ENCODE measurements at regions not wholly inside any gene's neighbourhood (a gene's known extent, or its start where the extent isn't known, plus 50 kb on each side); places are given as distances from the start of the nearest gene placed in this dataset.

- H3K36me3 ChIP-seq (ENCODE audit: control insufficient read depth in 2 of 2, extremely low read depth in 1 of 2, insufficient read depth in 2 of 2, low read length in 2 of 2): no peaks in the 10 kb centered on the region
- FAIRE-seq: no peak
Observed at GRCh38 chr2:211138551-211138950, 582.2 kb downstream of the CPS1 start.

GRCh38 chr2:211141646-211142045, 585.2 kb downstream of the CPS1 start:
- no peak for DNase-seq (ENCODE audit: low read depth, low spot score)
- Histone ChIP-seq H3K27me3 (ENCODE audit: control insufficient read depth, extremely low read depth, insufficient read depth, low read length) (no peaks in the 10 kb centered on the region), H3K27ac (ENCODE audit: control insufficient read depth, insufficient read depth, low read length) (no peak overlapping the region), H3K9me1 (ENCODE audit: control insufficient read depth, extremely low read depth, insufficient read depth, low read length) (no peaks in the 10 kb centered on the region), H3K9ac (ENCODE audit: control insufficient read depth, extremely low read depth, insufficient read depth, low read length) (no peak overlapping the region), H3K79me2 (ENCODE audit: control insufficient read depth, insufficient read depth, low read length) (no peaks in the 10 kb centered on the region), H3K4me2 (ENCODE audit: control insufficient read depth, extremely low read depth, insufficient read depth, low read depth, low read length) (no peak overlapping the region), H4K20me1 (ENCODE audit: control insufficient read depth, extremely low read depth, insufficient read depth, low read length) (no peaks in the 10 kb centered on the region), H3K4me3 (ENCODE audit: control insufficient read depth in 2 of 3, extremely low read depth in 1 of 3, insufficient read depth in 2 of 3, low read depth in 1 of 3, low read length in 3 of 3) (no peak overlapping the region), H3K36me3 (ENCODE audit: control insufficient read depth in 2 of 2, extremely low read depth in 1 of 2, insufficient read depth in 2 of 2, low read length in 2 of 2) (no peaks in the 10 kb centered on the region), H2AFZ (ENCODE audit: control insufficient read depth, low read length) (no peak overlapping the region), H3K4me1 (ENCODE audit: control insufficient read depth, extremely low read depth, insufficient read depth, low read length) (no peaks in the 10 kb centered on the region), H3K9me3 (ENCODE audit: control insufficient read depth, low read depth, low read length) (no peaks in the 10 kb centered on the region)
- dilution Hi-C loops (cut with MboI; ENCODE audit: extremely low pct_ligation_motif_present, low sequenced_read_pairs): no loop called here
- FAIRE-seq: no peak
- TF ChIP-seq, protein P1, sequence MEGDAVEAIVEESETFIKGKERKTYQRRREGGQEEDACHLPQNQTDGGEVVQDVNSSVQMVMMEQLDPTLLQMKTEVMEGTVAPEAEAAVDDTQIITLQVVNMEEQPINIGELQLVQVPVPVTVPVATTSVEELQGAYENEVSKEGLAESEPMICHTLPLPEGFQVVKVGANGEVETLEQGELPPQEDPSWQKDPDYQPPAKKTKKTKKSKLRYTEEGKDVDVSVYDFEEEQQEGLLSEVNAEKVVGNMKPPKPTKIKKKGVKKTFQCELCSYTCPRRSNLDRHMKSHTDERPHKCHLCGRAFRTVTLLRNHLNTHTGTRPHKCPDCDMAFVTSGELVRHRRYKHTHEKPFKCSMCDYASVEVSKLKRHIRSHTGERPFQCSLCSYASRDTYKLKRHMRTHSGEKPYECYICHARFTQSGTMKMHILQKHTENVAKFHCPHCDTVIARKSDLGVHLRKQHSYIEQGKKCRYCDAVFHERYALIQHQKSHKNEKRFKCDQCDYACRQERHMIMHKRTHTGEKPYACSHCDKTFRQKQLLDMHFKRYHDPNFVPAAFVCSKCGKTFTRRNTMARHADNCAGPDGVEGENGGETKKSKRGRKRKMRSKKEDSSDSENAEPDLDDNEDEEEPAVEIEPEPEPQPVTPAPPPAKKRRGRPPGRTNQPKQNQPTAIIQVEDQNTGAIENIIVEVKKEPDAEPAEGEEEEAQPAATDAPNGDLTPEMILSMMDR (optimal IDR thresholded peaks at IDR 0.05 in 1 of 3, IDR thresholded peaks at IDR 0.05 in 1 of 3, conservative IDR thresholded peaks at IDR 0.05 in 1 of 3; ENCODE audit: extremely low read depth in 1 of 3, insufficient read depth in 2 of 3, low read length in 3 of 3): no peak
- no peak for TF ChIP-seq EZH2 (IDR thresholded peaks at IDR 0.05; ENCODE audit: low read length)

More at GRCh38 chr2:211138551-211138950, 582.2 kb downstream of the CPS1 start:
- no peaks in the 10 kb centered on the region for H3K9me3 ChIP-seq (ENCODE audit: control insufficient read depth, low read depth, low read length)
- dilution Hi-C loops (cut with MboI; ENCODE audit: extremely low pct_ligation_motif_present, low sequenced_read_pairs): no loop called here
- no peak overlapping the region for H2AFZ ChIP-seq (ENCODE audit: control insufficient read depth, low read length)
- no peak overlapping the region for H3K27ac ChIP-seq (ENCODE audit: control insufficient read depth, insufficient read depth, low read length)
- DNase-seq (ENCODE audit: low read depth, low spot score): no peak
- H3K4me1 ChIP-seq (ENCODE audit: control insufficient read depth, extremely low read depth, insufficient read depth, low read length): peaks cover 3% of the 10 kb centered on the region
- H4K20me1 ChIP-seq (ENCODE audit: control insufficient read depth, extremely low read depth, insufficient read depth, low read length): no peaks in the 10 kb centered on the region
- no peak overlapping the region for H3K4me2 ChIP-seq (ENCODE audit: control insufficient read depth, extremely low read depth, insufficient read depth, low read depth, low read length)
- H3K9ac ChIP-seq (ENCODE audit: control insufficient read depth, extremely low read depth, insufficient read depth, low read length): no peak overlapping the region
- H3K79me2 ChIP-seq (ENCODE audit: control insufficient read depth, insufficient read depth, low read length): no peaks in the 10 kb centered on the region
- H3K9me1 ChIP-seq (ENCODE audit: control insufficient read depth, extremely low read depth, insufficient read depth, low read length): no peaks in the 10 kb centered on the region
- H3K27me3 ChIP-seq (ENCODE audit: control insufficient read depth, extremely low read depth, insufficient read depth, low read length): no peaks in the 10 kb centered on the region
- TF ChIP-seq EZH2 (IDR thresholded peaks at IDR 0.05; ENCODE audit: low read length): no peak
- TF ChIP-seq, protein P1 (optimal IDR thresholded peaks at IDR 0.05 in 1 of 3, IDR thresholded peaks at IDR 0.05 in 1 of 3, conservative IDR thresholded peaks at IDR 0.05 in 1 of 3; ENCODE audit: extremely low read depth in 1 of 3, insufficient read depth in 2 of 3, low read length in 3 of 3): no peak
- no peak overlapping the region for H3K4me3 ChIP-seq (ENCODE audit: control insufficient read depth in 2 of 3, extremely low read depth in 1 of 3, insufficient read depth in 2 of 3, low read depth in 1 of 3, low read length in 3 of 3)

Data from keratinocyte (primary cell).